GM10266 (cell line): ENCODE measurements at regions not wholly inside any gene's neighbourhood (a gene's known extent, or its start where the extent isn't known, plus 50 kb on each side); places are given as distances from the start of the nearest gene placed in this dataset.

Experiments
- DNase-seq: peaks from one replicate; pipeline ENCODE4 v3.0.0; 2012; ENCODE audit errors: extremely low spot score
- CTCF ChIP-seq: IDR thresholded peaks from 2 replicates; pipeline ENCODE4 v1.5.1; 2012; ENCODE audit warnings: mild to moderate bottlenecking, low read depth; ENCODE audit not compliant: control insufficient read depth, insufficient read depth; ENCODE audit errors: missing control alignments

GRCh38 chr10:54869022-54869421 is 68.0 kb upstream of the PCDH15 start:
- no peak for TF ChIP-seq CTCF
- DNase-seq = no peak

- TF ChIP-seq CTCF = no peak
- DNase-seq = no peak
These were observed 65.6 kb upstream of the PCDH15 start for GRCh38 chr10:54866666-54867065.

- DNase-seq = no peak
- TF ChIP-seq CTCF = no peak
These were observed 53.8 kb upstream of the PCDH15 start for GRCh38 chr10:54854843-54855242.

- no peak for TF ChIP-seq CTCF
- no peak for DNase-seq
These were observed 53.4 kb upstream of the PCDH15 start for GRCh38 chr10:54854389-54854788.

- no peak for TF ChIP-seq CTCF
- no peak for DNase-seq
These were observed 52.9 kb upstream of the PCDH15 start for GRCh38 chr10:54853883-54854282.
